GM12878 (cell line): ENCODE measurements at regions not wholly inside any gene's neighbourhood (a gene's known extent, or its start where the extent isn't known, plus 50 kb on each side); places are given as distances from the start of the nearest gene placed in this dataset.

ENCODE experiments used
- ATAC-seq: fragments of 200-7000 bp; cut with Tn5 transposase; 3 replicates; pipeline ENCODE4 v1.9.1; 2020; ENCODE audit warnings: mild to moderate bottlenecking, moderate library complexity
- BruUV-seq: library from RNA; stranded (reverse); fragments of 400-500 nt; replicated peaks from 2 replicates; lab custom pipeline; 2021; lab: Mats Ljungman, UMichigan
- CTCF ChIA-PET: fragments of 300-600 bp; sonication (Branson Sonifier 250); formaldehyde crosslinking; extraction: SDS; loops from one replicate; lab custom pipeline; 2021; ENCODE audit warnings: inconsistent platforms; lab: Yijun Ruan, JAX
- POLR2A ChIA-PET: fragments of 350-600 bp; formaldehyde crosslinking; extraction: SDS; loops from one replicate; lab custom pipeline; 2021; ENCODE audit warnings: inconsistent platforms; lab: Charles Lee
- RAD21 ChIA-PET: fragments of 300-600 bp; sonication (Branson Sonifier 250); formaldehyde crosslinking; loops from one replicate; lab custom pipeline; 2023; ENCODE audit warnings: antibody characterized with exemption; ENCODE audit not compliant: unreplicated experiment; lab: Charles Lee
- SMC1A ChIA-PET: fragments of 300-600 bp; sonication (Branson Sonifier 250); formaldehyde crosslinking; loops from one replicate; lab custom pipeline; 2023; ENCODE audit not compliant: unreplicated experiment, uncharacterized antibody; lab: Charles Lee
- DNase-seq: peaks from one replicate; pipeline ENCODE4 v3.0.0-alpha.2; 2011; ENCODE audit warnings: low read depth, low spot score
- FAIRE-seq: peaks from 3 replicates; lab custom pipeline; 2011; peaks lifted over from hg19 to GRCh38; lab: Jason Lieb, UNC
- H2AFZ ChIP-seq: 2 replicates; pipeline ENCODE4 v1.6.0; 2011; ENCODE audit warnings: low read depth, low read length, control low read depth; ENCODE audit not compliant: control insufficient read depth
- H3K27ac ChIP-seq: 2 replicates; pipeline ENCODE4 v1.5.1; 2011; ENCODE audit warnings: control low read depth; ENCODE audit not compliant: control insufficient read depth, insufficient read depth
- H3K27me3 ChIP-seq, 2 experiments: replicated peaks in 1 of 2; 2 replicates each; pipeline versions ENCODE4 v1.6.0 to v1.6.1; 2011; ENCODE audit warnings: low read length in 1 of 2; ENCODE audit not compliant: control insufficient read depth in 2 of 2, insufficient read depth in 2 of 2
- H3K36me3 ChIP-seq, 2 experiments: 2 replicates each; pipeline ENCODE4 v1.5.1; 2011; ENCODE audit warnings: low read length in 1 of 2; ENCODE audit not compliant: control insufficient read depth in 2 of 2, insufficient read depth in 2 of 2
- H3K4me1 ChIP-seq: 2 replicates; pipeline ENCODE4 v1.6.1; 2011; ENCODE audit warnings: mild to moderate bottlenecking, low read length, moderate library complexity, mixed read lengths; ENCODE audit not compliant: control insufficient read depth, insufficient read depth
- H3K4me2 ChIP-seq: 2 replicates; pipeline ENCODE4 v1.6.0; 2011; ENCODE audit warnings: control low read depth; ENCODE audit not compliant: control insufficient read depth, insufficient read depth
- H3K4me3 ChIP-seq: fragments of 200-600 bp; sonication (generic); 2 replicates; pipeline ENCODE4 v1.5.1; 2016
- H3K79me2 ChIP-seq: 2 replicates; pipeline ENCODE4 v1.6.0; 2011; ENCODE audit warnings: low read length; ENCODE audit not compliant: control insufficient read depth, insufficient read depth
- H3K9ac ChIP-seq: 2 replicates; pipeline ENCODE4 v1.8.0; 2011; ENCODE audit warnings: low read length, control low read depth, mixed read lengths; ENCODE audit not compliant: control insufficient read depth, insufficient read depth
- H3K9me3 ChIP-seq: replicated peaks from 3 replicates; pipeline ENCODE4 v1.5.1; 2011; ENCODE audit warnings: mild to moderate bottlenecking, low read length; ENCODE audit not compliant: control insufficient read depth, insufficient read depth
- H4K20me1 ChIP-seq: 2 replicates; pipeline ENCODE4 v1.6.0; 2011; ENCODE audit not compliant: control insufficient read depth, insufficient read depth
- MEF2B ChIP-seq: fragments of 450-650 bp; IDR thresholded peaks from 2 replicates; pipeline ENCODE4 v1.6.1; 2018; ENCODE audit warnings: mild to moderate bottlenecking, moderate library complexity; ENCODE audit not compliant: partially characterized antibody, poor library complexity, severe bottlenecking
- PAX8 ChIP-seq: fragments of 450-650 bp; IDR thresholded peaks from 2 replicates; pipeline ENCODE4 v1.6.1; 2017; ENCODE audit warnings: mild to moderate bottlenecking, moderate library complexity
- PRDM15 ChIP-seq: fragments of 450-650 bp; formaldehyde crosslinking; IDR thresholded peaks from 2 replicates; pipeline ENCODE4 v1.4.0; 2020; ENCODE audit warnings: mild to moderate bottlenecking, moderate library complexity
- WGBS: methylation state at CpG from one replicate; pipeline ENCODE4 v1.1.6; 2016; ENCODE audit warnings: low lambda C conversion rate; ENCODE audit not compliant: insufficient replicate concordance, insufficient coverage; ENCODE audit errors: missing lambda C conversion rate; 5-methylcytosine and 5-hydroxymethylcytosine counted together
- in situ Hi-C: fragments of 300-500 bp; cut with MboI; formaldehyde crosslinking; loops from 9 replicates; pipeline ENCODE4 v1.14.3; 2018; ENCODE audit warnings: mixed read lengths
- intact Hi-C: fragments of 100-400 bp; cut with micrococcal nuclease; formaldehyde crosslinking; loops from one replicate; pipeline ENCODE4 v1.14.2; 2022; ENCODE audit not compliant: unreplicated experiment

GRCh38 chr17:79306424-79307318 lies 232.0 kb downstream of the ENGASE start:
- SMC1A ChIA-PET: interaction anchor here (1.1 kb wide), 1 partner anchor 245 kb away, joined by 3 read pairs; no protein-coding TSS in a partner anchor
- Histone ChIP-seq H3K4me2 (no peak overlapping the region), H3K4me3 (no peak overlapping the region), H3K27me3 (no peaks in the 10 kb centered on the region; a peak in 3 of 4 replicates), H3K4me1 (no peaks in the 10 kb centered on the region), H3K36me3 (no peaks in the 10 kb centered on the region), H3K9me3 (no peaks in the 10 kb centered on the region), H3K9ac (no peak overlapping the region), H2AFZ (no peak overlapping the region), H3K27ac (no peak overlapping the region), H3K79me2 (no peaks in the 10 kb centered on the region), H4K20me1 (no peaks in the 10 kb centered on the region)
- RAD21 ChIA-PET: no interaction called here
- POLR2A ChIA-PET: no interaction called here
- 7% methylated on average over 25 of the region's 26 CpGs for WGBS
- CTCF ChIA-PET: interaction anchor here (0.9 kb wide), 1 partner anchor 220 kb away, joined by 3 read pairs; no protein-coding TSS in a partner anchor
- TF ChIP-seq PRDM15 (CRISPR knock-in tag) (no peak), MEF2B (peak; percentile 24), PAX8 (no peak)
- ATAC-seq (no peak), FAIRE-seq (no peak), DNase-seq (no peak)
- intact Hi-C loops (no loop called here), in situ Hi-C loops (no loop called here)
- BruUV-seq: no TSS peak
